ENCODE measurements at regions not wholly inside any gene's neighbourhood (a gene's known extent, or its start where the extent isn't known, plus 50 kb on each side); places are given as distances from the start of the nearest gene placed in this dataset.

- ChIA-PET CTCF (no interaction called here), POLR2A (no interaction called here)
- Histone ChIP-seq H3K27ac (ENCODE audit: low read depth in 1 of 2, low read length in 2 of 2) (no peak overlapping the region), H3K27me3 (ENCODE audit: control insufficient read depth in 1 of 2, insufficient read depth in 2 of 2, low read length in 2 of 2) (no peaks in the 10 kb centered on the region), H3K9me3 (ENCODE audit: control insufficient read depth in 1 of 2, insufficient read depth in 1 of 2, low read length in 2 of 2) (peaks cover 0 to 7% of the 10 kb centered on the region in 2 experiments), H3K36me3 (ENCODE audit: insufficient read depth, low read length) (no peaks in the 10 kb centered on the region), H3K4me3 (ENCODE audit: low read length) (no peak overlapping the region), H3K4me1 (ENCODE audit: insufficient read depth, low read length) (no peaks in the 10 kb centered on the region)
- no peak overlapping the region for H3K4me3 Mint-ChIP-seq
- no peak for TF ChIP-seq CTCF (IDR thresholded peaks at IDR 0.05)
- H3K36me3 Mint-ChIP-seq (ENCODE audit: low read depth) = no peaks in the 10 kb centered on the region
- H3K9me3 Mint-ChIP-seq = peaks cover 17% of the 10 kb centered on the region
- no peaks in the 10 kb centered on the region for H3K4me1 Mint-ChIP-seq (ENCODE audit: low read depth)
- ATAC-seq (ENCODE audit: poor library complexity) = no peak
- DNase-seq = no peak
- no peaks in the 10 kb centered on the region for H3K27me3 Mint-ChIP-seq
- intact Hi-C loops (cut with DNase I, micrococcal nuclease) = no loop called here
- no peak overlapping the region for H3K27ac Mint-ChIP-seq
Observed at GRCh38 chr2:183579686-183580085, 455.4 kb downstream of the NUP35 start.

- Histone ChIP-seq H3K27ac (ENCODE audit: low read depth in 1 of 2, low read length in 2 of 2) (no peak overlapping the region), H3K4me3 (ENCODE audit: low read length) (no peak overlapping the region), H3K36me3 (ENCODE audit: insufficient read depth, low read length) (no peaks in the 10 kb centered on the region), H3K4me1 (ENCODE audit: insufficient read depth, low read length) (no peaks in the 10 kb centered on the region), H3K9me3 (ENCODE audit: control insufficient read depth in 1 of 2, insufficient read depth in 1 of 2, low read length in 2 of 2) (no peaks in the 10 kb centered on the region), H3K27me3 (ENCODE audit: control insufficient read depth in 1 of 2, insufficient read depth in 2 of 2, low read length in 2 of 2) (no peaks in the 10 kb centered on the region)
- intact Hi-C loops (cut with DNase I, micrococcal nuclease) = no loop called here
- ChIA-PET CTCF (no interaction called here), POLR2A (no interaction called here)
- Mint-ChIP-seq H3K9me3 (no peaks in the 10 kb centered on the region), H3K27me3 (no peaks in the 10 kb centered on the region), H3K4me3 (no peak overlapping the region), H3K27ac (no peak overlapping the region), H3K36me3 (ENCODE audit: low read depth) (no peaks in the 10 kb centered on the region), H3K4me1 (ENCODE audit: low read depth) (no peaks in the 10 kb centered on the region)
- no peak for DNase-seq
- no peak for ATAC-seq (ENCODE audit: poor library complexity)
- TF ChIP-seq CTCF (IDR thresholded peaks at IDR 0.05) = no peak
Observed at GRCh38 chr2:183592271-183592670, 468.0 kb downstream of the NUP35 start.

GRCh38 chr2:183594150-183594549 lies 469.9 kb downstream of the NUP35 start:
- no peak for ATAC-seq (ENCODE audit: poor library complexity)
- H3K4me1 Mint-ChIP-seq (ENCODE audit: low read depth) = no peaks in the 10 kb centered on the region

More at GRCh38 chr2:183594150-183594549, 469.9 kb downstream of the NUP35 start:
- TF ChIP-seq CTCF (IDR thresholded peaks at IDR 0.05) = no peak
- no peak for DNase-seq
- Mint-ChIP-seq H3K27ac (no peak overlapping the region), H3K4me3 (no peak overlapping the region), H3K36me3 (ENCODE audit: low read depth) (no peaks in the 10 kb centered on the region), H3K27me3 (no peaks in the 10 kb centered on the region), H3K9me3 (peaks cover 2% of the 10 kb centered on the region)
- CTCF ChIA-PET = no interaction called here
- H3K9me3 ChIP-seq (ENCODE audit: control insufficient read depth in 1 of 2, insufficient read depth in 1 of 2, low read length in 2 of 2) = no peaks in the 10 kb centered on the region
- H3K36me3 ChIP-seq (ENCODE audit: insufficient read depth, low read length) = no peaks in the 10 kb centered on the region
- H3K4me1 ChIP-seq (ENCODE audit: insufficient read depth, low read length) = no peaks in the 10 kb centered on the region
- POLR2A ChIA-PET = no interaction called here
- intact Hi-C loops (cut with DNase I, micrococcal nuclease) = no loop called here
- H3K27me3 ChIP-seq (ENCODE audit: control insufficient read depth in 1 of 2, insufficient read depth in 2 of 2, low read length in 2 of 2) = no peaks in the 10 kb centered on the region
- H3K27ac ChIP-seq (ENCODE audit: low read depth in 1 of 2, low read length in 2 of 2) = no peak overlapping the region
- no peak overlapping the region for H3K4me3 ChIP-seq (ENCODE audit: low read length)
